SK-N-MC (cell line): ENCODE measurements at regions not wholly inside any gene's neighbourhood (a gene's known extent, or its start where the extent isn't known, plus 50 kb on each side); places are given as distances from the start of the nearest gene placed in this dataset.

Source experiments
- DNase-seq: peaks from one replicate; pipeline ENCODE4 v3.0.0-alpha.2; 2011; ENCODE audit warnings: low read depth, low spot score
- H3K27ac ChIP-seq: fragments of 200-600 bp; sonication (generic); 2 replicates; pipeline ENCODE4 v1.5.1; 2016; ENCODE audit warnings: mixed run types
- H3K36me3 ChIP-seq: fragments of 200-600 bp; sonication (generic); 2 replicates; pipeline ENCODE4 v1.6.1; 2017; ENCODE audit warnings: antibody characterized with exemption, low read length, mixed read lengths; ENCODE audit not compliant: insufficient read depth
- H3K4me3 ChIP-seq: fragments of 200-600 bp; sonication (generic); 2 replicates; pipeline ENCODE4 v1.5.1; 2016
- H3K9ac ChIP-seq: fragments of 200-600 bp; sonication (generic); 2 replicates; pipeline ENCODE4 v1.8.0; 2017; ENCODE audit warnings: mixed run types, mixed read lengths; ENCODE audit not compliant: insufficient read length
- H3K9me3 ChIP-seq: fragments of 200-600 bp; sonication (generic); 2 replicates; pipeline ENCODE4 v1.6.1; 2017; ENCODE audit warnings: low read depth, mild to moderate bottlenecking, antibody characterized with exemption, low read length, moderate library complexity, mixed read lengths
- EZH2 ChIP-seq: fragments of 200-600 bp; sonication (generic); IDR thresholded peaks from one replicate; pipeline ENCODE4 v1.6.1; 2017; ENCODE audit warnings: antibody characterized with exemption
- FOXP2 ChIP-seq: optimal IDR thresholded peaks from 2 replicates; pipeline ENCODE3; 2011; ENCODE audit warnings: mild to moderate bottlenecking, moderate library complexity; ENCODE audit not compliant: insufficient read depth; ENCODE audit errors: extremely low read length, control extremely low read depth
- POLR2AphosphoS5 ChIP-seq: IDR thresholded peaks from 2 replicates; pipeline ENCODE4 v1.6.1; 2012; ENCODE audit warnings: mild to moderate bottlenecking, low read depth, low read length, borderline replicate concordance

GRCh38 chr5:6181147-6181729 lies 197.1 kb downstream of the MED10 start:
- Histone ChIP-seq H3K9me3 (no peaks in the 10 kb centered on the region), H3K36me3 (no peaks in the 10 kb centered on the region), H3K4me3 (no peak overlapping the region), H3K27ac (no peak overlapping the region), H3K9ac (no peak overlapping the region)
- TF ChIP-seq FOXP2 (no peak), POLR2AphosphoS5 (no peak), EZH2 (no peak)
- DNase-seq, result no peak

DNA sequence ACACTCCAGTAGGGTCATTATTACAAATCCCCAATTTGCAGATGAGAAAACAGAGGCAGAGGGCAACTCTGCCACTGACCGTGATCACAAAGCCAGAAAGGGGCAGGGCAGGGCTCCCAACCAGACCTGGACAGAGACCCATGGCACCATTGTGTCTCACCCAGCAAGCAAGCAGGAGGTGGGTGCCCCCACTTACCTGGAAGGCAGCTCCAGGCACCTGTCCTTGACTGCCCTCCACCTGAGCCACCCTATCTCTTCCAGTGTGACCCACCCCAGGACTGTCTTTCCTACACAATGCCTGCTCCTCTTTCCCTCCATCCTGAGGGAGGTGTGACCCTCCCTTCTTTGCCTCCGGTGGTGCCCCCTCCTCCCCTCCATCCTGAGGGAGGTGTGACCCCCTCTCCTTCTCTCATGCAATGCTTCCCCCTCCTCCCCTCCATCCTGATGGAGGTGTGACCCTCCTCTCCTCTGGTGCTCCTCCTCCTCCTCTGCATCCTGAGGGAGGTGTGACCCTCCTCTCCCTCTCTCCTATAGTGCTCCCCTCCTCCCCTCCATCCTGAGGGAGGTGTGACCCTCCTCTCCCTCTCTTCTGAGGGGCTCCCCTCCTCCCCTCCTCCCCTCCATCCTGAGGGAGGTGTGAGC lies 198.0 kb downstream of the MED10 start:
- H3K9ac ChIP-seq, result no peak overlapping the region
- DNase-seq, result no peak
- no peaks in the 10 kb centered on the region for H3K9me3 ChIP-seq
- no peak overlapping the region for H3K4me3 ChIP-seq
- H3K36me3 ChIP-seq, result no peaks in the 10 kb centered on the region
- H3K27ac ChIP-seq, result no peak overlapping the region
- TF ChIP-seq EZH2, result no peak

DNA sequence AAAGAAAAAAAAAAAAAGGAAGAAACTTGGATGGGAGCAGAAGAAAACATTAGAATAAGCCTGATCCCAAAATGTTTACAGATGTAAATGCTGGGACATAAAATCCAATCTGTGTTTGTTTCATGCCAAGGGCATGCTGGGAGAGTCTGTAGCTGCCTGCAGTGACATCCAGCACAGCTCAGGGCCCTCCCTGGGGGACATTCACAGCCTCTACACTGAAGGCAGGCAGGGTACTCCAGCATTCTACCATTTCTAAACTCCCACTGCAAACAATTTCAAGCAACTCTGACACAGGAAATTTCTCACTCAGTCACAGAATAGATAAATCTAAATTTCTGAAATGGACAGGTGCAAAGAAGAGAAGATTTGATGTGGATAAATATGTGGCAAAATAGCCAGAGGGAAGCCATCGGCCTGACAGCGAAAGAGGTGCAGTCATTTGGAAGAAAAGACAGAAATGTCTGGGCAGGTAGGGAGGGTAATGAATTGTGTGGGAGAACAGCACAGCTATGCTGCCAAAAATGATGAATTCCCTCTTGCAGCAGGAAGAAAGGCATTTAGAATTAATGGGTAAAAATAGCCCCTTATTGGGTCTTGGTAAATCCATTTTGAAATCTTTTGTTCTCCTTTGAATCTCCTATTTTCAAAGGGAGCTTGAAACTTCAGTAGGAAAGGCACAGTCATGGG lies 199.4 kb downstream of the MED10 start:
- H3K9ac ChIP-seq, result no peak overlapping the region
- no peak overlapping the region for H3K4me3 ChIP-seq
- no peak for TF ChIP-seq EZH2
- TF ChIP-seq FOXP2, result no peak
- TF ChIP-seq POLR2AphosphoS5, result no peak
- no peak for DNase-seq
- no peaks in the 10 kb centered on the region for H3K36me3 ChIP-seq
- H3K27ac ChIP-seq, result no peak overlapping the region
- H3K9me3 ChIP-seq, result no peaks in the 10 kb centered on the region

GRCh38 chr5:6177926-6178325 lies 200.4 kb downstream of the MED10 start:
- no peak overlapping the region for H3K4me3 ChIP-seq
- no peaks in the 10 kb centered on the region for H3K9me3 ChIP-seq
- H3K27ac ChIP-seq, result no peak overlapping the region
- TF ChIP-seq POLR2AphosphoS5 (no peak), EZH2 (no peak), FOXP2 (no peak)
- H3K9ac ChIP-seq, result no peak overlapping the region
- H3K36me3 ChIP-seq, result no peaks in the 10 kb centered on the region
- DNase-seq, result no peak

- H3K36me3 ChIP-seq, result no peaks in the 10 kb centered on the region
- no peak overlapping the region for H3K27ac ChIP-seq
- H3K4me3 ChIP-seq, result no peak overlapping the region
- TF ChIP-seq FOXP2 (no peak), POLR2AphosphoS5 (no peak), EZH2 (no peak)
- H3K9me3 ChIP-seq, result no peaks in the 10 kb centered on the region
- no peak for DNase-seq
- no peak overlapping the region for H3K9ac ChIP-seq
These were observed 202.1 kb downstream of the MED10 start for GRCh38 chr5:6176102-6176693.

DNA sequence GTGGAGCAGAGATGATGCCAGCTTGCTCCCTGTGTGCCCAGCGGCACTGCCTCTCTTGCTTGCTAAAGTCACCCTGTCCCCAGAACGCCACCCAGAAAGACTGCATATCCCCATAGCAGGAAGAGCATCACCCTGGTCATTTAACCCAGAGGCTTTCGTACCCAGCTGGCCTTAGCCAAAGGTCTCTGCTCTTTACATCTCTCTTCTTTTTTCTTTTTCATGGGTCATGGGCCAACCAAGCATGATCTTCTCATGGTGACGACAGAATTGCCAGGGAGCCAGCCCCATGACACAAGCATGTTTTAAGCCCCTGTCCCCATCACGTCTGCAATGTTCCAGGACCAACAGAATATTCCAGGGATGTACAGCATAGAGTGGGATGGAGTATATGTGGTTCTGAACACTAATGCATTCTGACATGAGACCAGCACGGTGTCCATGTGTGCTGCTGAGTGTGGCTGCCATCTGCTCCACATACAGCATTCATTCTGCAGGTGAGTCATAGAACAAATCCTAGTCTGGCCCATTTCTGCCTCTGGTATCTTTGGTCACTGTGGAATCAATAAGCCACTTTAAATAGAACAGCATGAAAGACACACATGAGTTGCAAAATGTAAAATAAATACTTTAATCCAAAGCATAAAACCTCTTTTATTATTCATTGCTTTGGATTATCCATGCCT lies 203.0 kb downstream of the MED10 start:
- no peak for TF ChIP-seq FOXP2
- TF ChIP-seq POLR2AphosphoS5, result no peak
- no peak for TF ChIP-seq EZH2
- H3K9me3 ChIP-seq, result no peaks in the 10 kb centered on the region
- no peaks in the 10 kb centered on the region for H3K36me3 ChIP-seq
- no peak overlapping the region for H3K4me3 ChIP-seq
- no peak for DNase-seq
- no peak overlapping the region for H3K9ac ChIP-seq
- H3K27ac ChIP-seq, result no peak overlapping the region

GRCh38 chr5:6169660-6170059 lies 208.7 kb downstream of the MED10 start:
- Histone ChIP-seq H3K36me3 (no peaks in the 10 kb centered on the region), H3K9me3 (no peaks in the 10 kb centered on the region), H3K27ac (no peak overlapping the region), H3K4me3 (no peak overlapping the region), H3K9ac (no peak overlapping the region)
- TF ChIP-seq POLR2AphosphoS5 (no peak), EZH2 (no peak), FOXP2 (no peak)
- no peak for DNase-seq
